ENCODE measurements at regions not wholly inside any gene's neighbourhood (a gene's known extent, or its start where the extent isn't known, plus 50 kb on each side); places are given as distances from the start of the nearest gene placed in this dataset.

GRCh38 chr3:21989341-21990042, 238.5 kb upstream of the ZNF385D start:
- Histone ChIP-seq H2AFZ (ENCODE audit: low read depth, low read length, poor library complexity, severe bottlenecking) (no peak overlapping the region), H3K9me3 (ENCODE audit: control insufficient read depth in 1 of 2, insufficient read depth in 1 of 2, low read depth in 1 of 2, low read length in 2 of 2) (peaks cover 3 to 17% of the 10 kb centered on the region in 2 experiments; a peak in 2 of 4 replicates), H3K27ac (ENCODE audit: low read depth, low read length) (no peak overlapping the region), H3K4me1 (ENCODE audit: control insufficient read depth in 1 of 2, insufficient read depth in 2 of 2, low read length in 2 of 2) (no peaks in the 10 kb centered on the region), H3K9ac (ENCODE audit: low read length) (no peak overlapping the region), H4K20me1 (ENCODE audit: insufficient read depth) (no peaks in the 10 kb centered on the region), H3K79me2 (ENCODE audit: insufficient read depth, low read length) (no peaks in the 10 kb centered on the region), H3K4me3 (replicated peaks in 1 of 2; ENCODE audit: low read depth in 1 of 2, low read length in 2 of 2) (no peak overlapping the region), H3K27me3 (ENCODE audit: insufficient read depth, low read length) (no peaks in the 10 kb centered on the region), H3K4me2 (ENCODE audit: low read length) (no peak overlapping the region), H3K9me2 (ENCODE audit: insufficient read depth) (no peaks in the 10 kb centered on the region), H3K36me3 (ENCODE audit: control insufficient read depth in 1 of 2, insufficient read depth in 2 of 2, low read length in 2 of 2) (no peaks in the 10 kb centered on the region)
- CTCF ChIA-PET, result no interaction called here
- no peak for DNase-seq (ENCODE audit: low read depth, low spot score)
- TF ChIP-seq ATF3 (IDR thresholded peaks at IDR 0.05) (no peak), ELF1 (IDR thresholded peaks at IDR 0.05; ENCODE audit: borderline replicate concordance, low read depth) (no peak), CTCF (IDR thresholded peaks at IDR 0.05 in 2 of 3, conservative IDR thresholded peaks at IDR 0.05 in 1 of 3; ENCODE audit: borderline replicate concordance in 1 of 3, insufficient read depth in 1 of 3, low read depth in 2 of 3, low read length in 2 of 3) (no peak), ZNF274 (IDR thresholded peaks at IDR 0.05; ENCODE audit: low read depth, low read length) (no peak), MAX (IDR thresholded peaks at IDR 0.05) (no peak), POLR2AphosphoS5 (IDR thresholded peaks at IDR 0.05; ENCODE audit: low read depth, low read length) (no peak), SRF (IDR thresholded peaks at IDR 0.05; ENCODE audit: low read depth) (no peak), RAD21 (IDR thresholded peaks at IDR 0.05; ENCODE audit: low read depth) (no peak), JUND (IDR thresholded peaks at IDR 0.05) (no peak), EZH2 (IDR thresholded peaks at IDR 0.05) (no peak), ZFX (IDR thresholded peaks at IDR 0.05) (no peak), POLR2A (IDR thresholded peaks at IDR 0.05; ENCODE audit: borderline replicate concordance, extremely low read depth, insufficient read depth, insufficient read length) (no peak), SIN3A (IDR thresholded peaks at IDR 0.05; ENCODE audit: low read depth) (no peak), YY1 (IDR thresholded peaks at IDR 0.05; ENCODE audit: extremely low read depth, insufficient replicate concordance, low read depth, low read length) (no peak), EZH2phosphoT487 (IDR thresholded peaks at IDR 0.05; ENCODE audit: borderline replicate concordance) (no peak), FOSL1 (IDR thresholded peaks at IDR 0.05; ENCODE audit: low read depth) (no peak), EGR1 (IDR thresholded peaks at IDR 0.05; ENCODE audit: low read depth) (no peak), REST (IDR thresholded peaks at IDR 0.05; ENCODE audit: low read depth) (no peak)
- no peak for ATAC-seq
- intact Hi-C loops (cut with micrococcal nuclease), result no loop called here
- RAD21 ChIA-PET (ENCODE audit: low non-redundant PET in 1 of 2, low total read pairs in 2 of 2, uncharacterized antibody in 2 of 2, unreplicated experiment in 2 of 2), result no interaction called here
- no TSS peak for BruUV-seq (replicated peaks)
- POLR2A ChIA-PET, result no interaction called here
